Caco-2 (cell line): ENCODE measurements at regions not wholly inside any gene's neighbourhood (a gene's known extent, or its start where the extent isn't known, plus 50 kb on each side); places are given as distances from the start of the nearest gene placed in this dataset.

Experiments used
- BruUV-seq: library from RNA; stranded (reverse); fragments of 400-500 nt; replicated peaks from 2 replicates; lab custom pipeline; 2021; lab: Mats Ljungman, UMichigan
- CTCF ChIA-PET: fragments of 300-600 bp; sonication (Branson Sonifier 250); formaldehyde crosslinking; loops from one replicate; lab custom pipeline; 2022; ENCODE audit warnings: antibody characterized with exemption; lab: Charles Lee
- POLR2A ChIA-PET: fragments of 300-600 bp; sonication (Branson Sonifier 250); formaldehyde crosslinking; loops from one replicate; lab custom pipeline; 2022; ENCODE audit warnings: antibody characterized with exemption; lab: Charles Lee
- DNase-seq, 2 experiments: peaks; one replicate each; pipeline versions ENCODE4 v3.0.0 to v3.0.0-alpha.2; 2020 to 2022
- H3K27me3 ChIP-seq: replicated peaks from 2 replicates; pipeline ENCODE4 v1.6.0; 2011; ENCODE audit warnings: low read length; ENCODE audit not compliant: control insufficient read depth, insufficient read depth
- H3K36me3 ChIP-seq: 2 replicates; pipeline ENCODE4 v1.5.1; 2011; ENCODE audit warnings: low read length; ENCODE audit not compliant: control insufficient read depth, insufficient read depth
- H3K4me1 ChIP-seq: fragments of 250-450 bp; sonication (Bioruptor Pico); 2 replicates; pipeline ENCODE4 v1.5.1; 2020; ENCODE audit warnings: mild to moderate bottlenecking
- H3K4me3 ChIP-seq: 2 replicates; pipeline ENCODE4 v1.5.1; 2011; ENCODE audit warnings: low read depth, mild to moderate bottlenecking, control low read depth, low read length
- H3K9me3 ChIP-seq: fragments of 250-450 bp; sonication (Bioruptor Pico); 2 replicates; pipeline ENCODE4 v1.5.1; 2020; ENCODE audit warnings: mild to moderate bottlenecking, moderate library complexity
- H3K27ac Mint-ChIP-seq: one replicate; pipeline ENCODE4 v1.8.0; 2022; ENCODE audit warnings: mixed read lengths; ENCODE audit not compliant: unreplicated experiment
- H3K27me3 Mint-ChIP-seq: one replicate; pipeline ENCODE4 v1.8.0; 2022; ENCODE audit warnings: mixed read lengths; ENCODE audit not compliant: insufficient read depth, unreplicated experiment
- H3K36me3 Mint-ChIP-seq: one replicate; pipeline ENCODE4 v1.8.0; 2022; ENCODE audit warnings: mild to moderate bottlenecking, mixed read lengths; ENCODE audit not compliant: insufficient read depth, unreplicated experiment
- H3K4me1 Mint-ChIP-seq: one replicate; pipeline ENCODE4 v1.8.0; 2022; ENCODE audit warnings: low read depth, mixed read lengths; ENCODE audit not compliant: unreplicated experiment
- H3K4me3 Mint-ChIP-seq: one replicate; pipeline ENCODE4 v1.8.0; 2022; ENCODE audit warnings: mild to moderate bottlenecking, moderate library complexity, mixed read lengths; ENCODE audit not compliant: unreplicated experiment
- H3K9me3 Mint-ChIP-seq: one replicate; pipeline ENCODE4 v1.8.0; 2022; ENCODE audit warnings: mixed read lengths; ENCODE audit not compliant: unreplicated experiment
- CTCF ChIP-seq, 2 experiments: fragments of 200-600 bp in 1 of 2; IDR thresholded peaks; 1 replicate in 1 of 2; 2 replicates in 1 of 2; pipeline versions ENCODE4 v1.5.1 to v1.8.0; 2011 to 2022; ENCODE audit warnings: antibody characterized with exemption in 1 of 2, control low read depth in 1 of 2, inconsistent platforms in 1 of 2, low read depth in 1 of 2, low read length in 1 of 2, mild to moderate bottlenecking in 1 of 2, moderate library complexity in 1 of 2; ENCODE audit not compliant: insufficient read depth in 1 of 2, severe bottlenecking in 1 of 2, unreplicated experiment in 1 of 2
- intact Hi-C: fragments of 100-400 bp; cut with micrococcal nuclease; formaldehyde crosslinking; loops from one replicate; pipeline ENCODE4 v1.10.0; 2022; ENCODE audit not compliant: unreplicated experiment

DNA sequence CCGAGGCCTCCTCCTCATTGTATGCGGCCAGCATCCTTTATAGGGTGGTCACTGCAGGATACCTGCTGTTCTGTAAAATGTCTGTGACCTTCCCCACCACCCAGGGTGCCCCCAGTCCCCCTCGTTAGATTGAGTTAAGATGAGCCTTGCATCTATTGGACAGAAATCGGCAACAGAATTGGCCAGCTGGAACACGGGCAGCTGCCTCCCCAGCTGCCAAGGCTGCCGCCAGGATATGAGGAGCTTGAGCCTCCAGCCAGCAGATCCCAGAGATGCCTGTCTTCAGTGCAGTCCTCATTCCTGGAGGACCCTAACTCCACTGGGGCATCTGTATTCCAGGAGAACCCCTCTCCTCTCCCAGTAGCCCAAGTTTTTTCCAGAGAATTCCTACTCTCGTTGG is 463.0 kb downstream of the TSHZ3 start:
- POLR2A ChIA-PET, result no interaction called here
- CTCF ChIA-PET, result no interaction called here
- BruUV-seq, result no TSS peak

GRCh38 chr19:30884146-30884812 is 465.0 kb downstream of the TSHZ3 start:
- no peak overlapping the region for H3K27ac Mint-ChIP-seq
- CTCF ChIA-PET, result no interaction called here
- Histone ChIP-seq H3K36me3 (no peaks in the 10 kb centered on the region), H3K4me1 (no peaks in the 10 kb centered on the region), H3K9me3 (no peaks in the 10 kb centered on the region), H3K4me3 (no peak overlapping the region), H3K27me3 (no peaks in the 10 kb centered on the region)
- BruUV-seq, result no TSS peak
- no peak overlapping the region for H3K4me3 Mint-ChIP-seq
- intact Hi-C loops, result no loop called here
- no peaks in the 10 kb centered on the region for H3K4me1 Mint-ChIP-seq
- DNase-seq, result no peak
- no peaks in the 10 kb centered on the region for H3K36me3 Mint-ChIP-seq
- H3K27me3 Mint-ChIP-seq, result peaks cover 2% of the 10 kb centered on the region
- TF ChIP-seq CTCF (IDR thresholded peaks at IDR 0.05; ENCODE audit: insufficient read depth in 1 of 2, low read depth in 1 of 2, low read length in 1 of 2, severe bottlenecking in 1 of 2, unreplicated experiment in 1 of 2), result no peak
- H3K9me3 Mint-ChIP-seq, result no peaks in the 10 kb centered on the region
- POLR2A ChIA-PET, result no interaction called here

More for the DNA sequence above, 463.0 kb downstream of the TSHZ3 start:
- no peaks in the 10 kb centered on the region for H3K9me3 ChIP-seq
- no peaks in the 10 kb centered on the region for H3K36me3 Mint-ChIP-seq
- H3K27ac Mint-ChIP-seq, result no peak overlapping the region
- intact Hi-C loops, result no loop called here
- H3K27me3 Mint-ChIP-seq, result peaks cover 9% of the 10 kb centered on the region
- no peak overlapping the region for H3K4me3 Mint-ChIP-seq
- no peak for DNase-seq
- no peaks in the 10 kb centered on the region for H3K4me1 Mint-ChIP-seq
- no peak overlapping the region for H3K4me3 ChIP-seq
- H3K9me3 Mint-ChIP-seq, result no peaks in the 10 kb centered on the region
- no peaks in the 10 kb centered on the region for H3K27me3 ChIP-seq
- no peaks in the 10 kb centered on the region for H3K36me3 ChIP-seq
- TF ChIP-seq CTCF (IDR thresholded peaks at IDR 0.05; ENCODE audit: insufficient read depth in 1 of 2, low read depth in 1 of 2, low read length in 1 of 2, severe bottlenecking in 1 of 2, unreplicated experiment in 1 of 2), result no peak
- no peaks in the 10 kb centered on the region for H3K4me1 ChIP-seq

- H3K4me1 ChIP-seq, result no peaks in the 10 kb centered on the region
- Mint-ChIP-seq H3K4me1 (no peaks in the 10 kb centered on the region), H3K4me3 (no peak overlapping the region), H3K9me3 (no peaks in the 10 kb centered on the region), H3K27ac (no peak overlapping the region), H3K36me3 (no peaks in the 10 kb centered on the region), H3K27me3 (peaks cover 2% of the 10 kb centered on the region)
- DNase-seq, result no peak
- H3K27me3 ChIP-seq, result no peaks in the 10 kb centered on the region
- no peak for TF ChIP-seq CTCF (IDR thresholded peaks at IDR 0.05; ENCODE audit: insufficient read depth in 1 of 2, low read depth in 1 of 2, low read length in 1 of 2, severe bottlenecking in 1 of 2, unreplicated experiment in 1 of 2)
- ChIA-PET POLR2A (no interaction called here), CTCF (no interaction called here)
- H3K9me3 ChIP-seq, result no peaks in the 10 kb centered on the region
- no peaks in the 10 kb centered on the region for H3K36me3 ChIP-seq
- intact Hi-C loops, result no loop called here
- no TSS peak for BruUV-seq
- H3K4me3 ChIP-seq, result no peak overlapping the region
These were observed 466.2 kb downstream of the TSHZ3 start for GRCh38 chr19:30883071-30883470.
